Left forelimb (tissue), 1 donor: ENCODE measurements at regions not wholly inside any gene's neighbourhood (a gene's known extent, or its start where the extent isn't known, plus 50 kb on each side); places are given as distances from the start of the nearest gene placed in this dataset.
"Not testable (repeated sequence)": the region's sequence is repeated elsewhere in the genome, so short reads cannot be mapped to it uniquely, and the experiment has no call there.

ENCODE experiments used
- DNase-seq: peaks from one replicate; pipeline ENCODE4 v3.0.0-alpha.2; 2018; ENCODE audit warnings: low spot score

DNA sequence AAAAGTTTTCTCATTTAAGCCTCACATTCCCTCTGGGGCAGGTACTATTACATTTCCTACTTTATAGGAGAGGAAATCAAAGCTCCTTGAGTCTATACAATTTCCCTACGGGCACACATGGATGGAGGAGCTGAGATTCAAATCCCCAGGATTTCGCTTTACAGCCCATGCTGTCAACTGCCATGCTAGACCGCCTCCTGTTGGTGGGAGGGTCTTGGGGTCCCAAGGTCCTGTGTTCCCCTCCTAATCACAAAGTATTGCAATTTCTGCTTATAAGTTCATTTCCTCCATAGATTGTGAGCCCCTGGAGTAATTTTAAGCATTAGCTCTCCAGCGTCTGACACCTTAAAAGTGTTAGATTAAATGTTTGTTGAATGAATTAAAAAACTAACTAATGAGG lies 95.9 kb upstream of the SMARCA2 start:
- DNase-seq: no peak

DNA sequence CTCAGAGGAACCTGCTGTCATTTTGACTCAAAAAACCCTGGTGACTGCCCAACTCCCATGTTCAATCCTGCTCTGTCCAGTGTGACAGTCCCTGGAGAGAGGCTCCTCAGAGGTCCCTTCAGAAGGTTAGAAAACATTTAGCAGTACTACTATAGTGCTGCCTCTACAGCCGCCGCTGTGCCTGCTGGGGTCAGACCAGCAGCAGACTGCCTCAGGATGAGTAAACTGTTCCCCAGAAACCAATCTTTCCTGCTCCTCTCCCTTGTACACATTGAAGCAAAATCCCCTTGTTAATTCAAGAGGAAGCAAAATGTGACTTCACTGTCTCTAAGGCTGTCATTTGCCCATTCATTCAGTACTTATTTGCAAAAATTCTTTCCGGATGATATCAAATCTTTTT lies 94.8 kb upstream of the SMARCA2 start:
- DNase-seq: no peak

DNA sequence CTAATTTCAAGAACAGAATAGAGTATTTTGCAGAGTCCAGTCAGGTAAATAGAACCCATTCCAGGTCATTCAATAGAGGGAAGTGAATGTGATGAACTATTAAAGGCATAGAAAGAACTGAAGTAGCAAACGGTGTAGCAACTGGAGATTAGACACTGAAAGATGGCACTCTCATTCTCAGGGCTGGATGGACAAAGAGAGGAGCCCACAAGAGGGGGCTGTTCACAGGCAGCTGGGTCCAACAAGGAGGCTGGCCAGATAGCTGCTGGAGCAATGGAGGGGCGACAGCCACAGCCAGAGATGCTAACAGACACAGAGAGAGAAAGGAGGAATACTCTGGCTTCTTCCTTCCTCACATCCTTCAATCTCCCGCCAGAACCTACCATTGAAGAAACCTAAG lies 93.1 kb upstream of the SMARCA2 start:
- DNase-seq: no peak

DNA sequence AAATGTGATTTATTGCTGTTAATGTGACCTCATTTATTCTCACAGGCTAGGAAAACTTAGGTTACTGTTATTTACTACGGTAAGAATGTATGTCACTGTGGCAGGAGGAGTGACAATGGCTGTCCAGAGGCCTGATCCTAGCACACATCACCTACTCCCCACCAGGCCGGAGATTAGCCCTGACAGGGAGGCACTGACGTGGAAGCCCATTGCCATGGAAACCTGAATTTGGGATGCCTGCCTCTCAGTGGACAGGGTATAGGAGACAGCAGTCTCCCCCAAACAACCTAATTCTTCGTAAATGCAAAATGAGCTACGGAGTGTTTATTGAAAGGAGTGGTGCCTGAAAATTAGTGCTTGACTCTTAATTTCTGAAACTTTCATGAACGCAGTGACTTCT lies 87.6 kb upstream of the SMARCA2 start:
- no peak for DNase-seq

DNA sequence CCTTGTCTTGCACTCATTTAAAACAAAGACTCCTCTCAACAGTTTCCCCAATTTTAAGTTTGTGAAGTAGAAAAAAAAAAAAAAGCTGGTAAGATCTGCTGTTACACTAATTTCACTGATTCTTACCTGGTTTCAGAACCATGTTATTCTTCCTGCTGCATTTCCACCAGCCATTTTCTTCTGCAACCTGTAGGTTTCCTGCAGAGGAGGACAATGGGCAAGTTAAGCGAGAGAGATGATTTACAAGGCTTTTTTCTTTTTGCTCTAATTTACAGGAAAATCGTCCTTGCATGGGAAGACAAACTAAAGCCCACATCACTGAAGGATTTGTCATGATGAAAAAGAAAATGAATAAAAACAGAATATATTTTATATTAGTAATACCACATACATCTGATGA lies 86.0 kb upstream of the SMARCA2 start:
- no peak for DNase-seq

DNA sequence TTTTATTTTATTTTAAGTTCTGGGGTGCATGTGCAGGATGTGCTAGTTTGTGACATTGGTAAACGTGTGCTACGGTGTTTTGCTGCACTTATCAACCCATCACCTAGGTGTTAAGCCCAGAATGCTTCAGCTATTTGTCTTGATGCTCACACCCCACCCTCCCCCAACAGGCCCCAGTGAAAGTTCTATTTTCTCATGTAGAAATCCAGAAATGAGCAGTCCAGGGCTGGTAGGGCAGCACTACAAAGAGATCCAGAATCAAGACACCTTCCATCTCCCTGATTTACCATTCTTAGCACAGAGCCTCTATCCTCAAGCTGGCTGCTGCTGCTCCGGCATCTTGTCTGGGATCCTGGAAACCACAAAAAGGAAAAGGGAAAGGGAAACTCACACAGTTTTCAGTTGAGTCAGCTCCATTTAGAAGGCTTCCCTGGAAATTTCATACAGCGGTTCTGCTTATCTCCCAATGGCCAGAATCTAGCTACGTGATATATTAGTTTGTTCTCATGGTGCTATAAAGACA lies 85.4 kb upstream of the SMARCA2 start:
- DNase-seq: no peak

DNA sequence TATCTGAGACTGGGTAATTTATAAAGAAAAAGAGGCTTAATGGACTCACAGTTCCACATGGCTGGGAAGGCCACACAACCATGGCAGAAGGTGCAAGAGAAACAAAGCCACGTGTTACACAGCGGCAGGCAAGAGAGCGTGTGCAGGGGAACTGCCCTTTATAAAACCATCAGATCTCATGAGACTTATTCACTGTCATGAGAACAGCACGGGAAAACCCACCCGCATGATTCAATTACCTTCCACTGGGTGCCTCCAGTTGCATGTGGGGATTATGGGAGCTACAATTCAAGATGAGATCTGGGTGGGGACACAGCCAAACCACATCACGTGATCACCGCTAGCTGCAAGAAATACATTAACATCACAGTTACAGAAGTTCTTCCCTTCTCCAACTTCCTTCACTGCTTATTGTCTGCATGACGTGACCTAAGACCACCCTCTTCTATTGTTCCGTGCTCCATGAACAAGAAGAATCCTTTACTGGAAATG lies 84.9 kb upstream of the SMARCA2 start:
- DNase-seq: not testable (repeated sequence)

DNA sequence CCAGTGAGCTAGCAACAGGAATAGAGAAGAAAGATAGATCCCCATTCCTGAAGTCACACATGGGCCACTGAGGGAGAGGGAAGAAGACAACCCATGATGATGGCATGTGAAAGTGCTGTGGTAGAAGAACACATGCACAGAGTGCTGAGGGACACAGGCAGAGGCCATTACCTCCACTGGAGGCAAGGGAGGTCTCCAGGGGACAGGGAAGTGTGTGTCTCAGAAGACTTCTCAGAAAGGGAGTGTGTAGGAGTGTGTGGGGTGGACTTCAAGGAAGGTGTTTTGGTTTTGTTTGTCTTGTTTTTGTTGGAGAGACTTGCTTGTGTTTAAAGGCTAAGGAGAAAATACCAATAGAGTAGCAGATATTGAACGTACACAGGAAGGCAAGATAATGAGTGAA lies 77.0 kb upstream of the SMARCA2 start:
- no peak for DNase-seq

DNA sequence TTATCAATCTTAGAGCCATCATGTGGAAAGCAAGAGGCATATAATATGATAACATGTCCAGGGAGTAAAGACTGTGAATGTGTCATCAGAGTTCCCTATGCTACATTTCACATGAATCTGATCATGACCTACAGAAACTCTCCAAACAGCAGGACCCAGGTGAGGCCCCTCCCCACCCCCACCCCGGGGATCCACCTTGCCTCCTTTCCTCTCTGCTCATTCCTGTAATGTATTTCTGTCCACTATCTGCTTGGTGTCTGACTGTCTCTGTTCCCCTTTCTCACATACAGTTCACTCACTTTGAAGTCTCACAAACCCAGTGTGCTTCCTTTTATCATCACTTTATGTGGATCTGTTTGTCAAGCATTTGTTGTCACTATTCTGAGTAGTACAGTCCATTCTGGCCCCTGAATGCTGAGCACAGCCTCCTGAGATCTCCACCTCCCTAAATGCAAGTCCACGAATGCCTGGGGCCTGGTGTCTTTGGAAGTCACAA lies 76.4 kb upstream of the SMARCA2 start:
- DNase-seq: no peak

DNA sequence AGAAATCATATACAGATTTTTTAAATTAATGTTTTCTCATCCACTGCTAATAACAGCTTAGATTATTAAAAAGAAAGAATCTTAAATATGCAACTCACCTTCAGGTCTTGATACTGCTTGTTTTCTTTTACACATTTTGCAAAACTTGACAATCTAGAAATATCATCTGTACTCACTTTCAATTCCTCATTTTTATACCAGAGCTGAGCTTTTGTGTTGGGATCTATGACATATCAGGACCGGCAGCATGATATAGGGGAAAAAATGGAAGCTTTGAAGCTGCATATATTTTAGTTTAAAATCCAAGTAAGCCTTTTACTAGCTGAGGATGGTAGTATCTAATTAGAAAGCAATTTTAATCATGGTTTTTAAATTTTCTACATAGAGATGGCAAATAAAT lies 75.7 kb upstream of the SMARCA2 start:
- DNase-seq: no peak

DNA sequence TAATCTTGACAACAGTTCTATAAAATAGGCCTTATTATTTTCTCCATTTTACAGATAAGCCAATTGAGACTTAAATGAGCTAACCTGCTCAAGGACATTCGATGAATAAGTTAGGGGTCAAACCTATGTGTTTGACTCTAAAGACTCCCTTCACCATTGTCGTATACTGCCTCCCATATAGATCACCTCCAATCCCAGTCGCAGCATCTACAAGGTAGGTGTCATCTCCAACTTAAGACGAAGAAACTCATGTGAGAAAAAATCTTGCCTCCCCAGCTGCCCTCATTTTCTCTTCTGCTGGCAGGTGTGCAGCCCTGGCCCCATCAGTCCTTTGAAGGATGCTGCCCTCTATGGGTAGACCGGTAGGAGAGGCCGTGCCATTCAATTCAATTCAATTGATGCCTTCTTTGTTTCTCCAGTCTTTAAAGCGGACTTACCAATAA lies 75.2 kb upstream of the SMARCA2 start:
- no peak for DNase-seq

DNA sequence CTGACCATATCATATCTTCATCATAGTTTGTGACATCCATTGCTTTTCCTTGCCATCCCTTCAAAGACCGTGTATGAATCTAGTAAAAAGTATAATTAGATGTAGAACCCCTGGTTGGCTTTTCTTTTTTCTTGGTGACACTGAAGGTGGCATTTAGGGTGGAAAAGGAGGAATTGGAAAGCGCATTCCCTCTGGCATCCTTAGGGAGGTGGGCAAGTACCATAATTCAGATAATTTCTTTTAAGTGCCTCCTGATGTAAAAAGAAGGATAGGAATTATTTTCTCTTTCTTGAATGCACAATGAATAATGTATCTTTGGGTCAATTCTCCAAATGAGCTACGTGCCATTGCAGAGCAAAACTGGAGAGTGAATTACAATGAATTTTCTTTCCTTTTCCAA lies 73.2 kb upstream of the SMARCA2 start:
- no peak for DNase-seq

DNA sequence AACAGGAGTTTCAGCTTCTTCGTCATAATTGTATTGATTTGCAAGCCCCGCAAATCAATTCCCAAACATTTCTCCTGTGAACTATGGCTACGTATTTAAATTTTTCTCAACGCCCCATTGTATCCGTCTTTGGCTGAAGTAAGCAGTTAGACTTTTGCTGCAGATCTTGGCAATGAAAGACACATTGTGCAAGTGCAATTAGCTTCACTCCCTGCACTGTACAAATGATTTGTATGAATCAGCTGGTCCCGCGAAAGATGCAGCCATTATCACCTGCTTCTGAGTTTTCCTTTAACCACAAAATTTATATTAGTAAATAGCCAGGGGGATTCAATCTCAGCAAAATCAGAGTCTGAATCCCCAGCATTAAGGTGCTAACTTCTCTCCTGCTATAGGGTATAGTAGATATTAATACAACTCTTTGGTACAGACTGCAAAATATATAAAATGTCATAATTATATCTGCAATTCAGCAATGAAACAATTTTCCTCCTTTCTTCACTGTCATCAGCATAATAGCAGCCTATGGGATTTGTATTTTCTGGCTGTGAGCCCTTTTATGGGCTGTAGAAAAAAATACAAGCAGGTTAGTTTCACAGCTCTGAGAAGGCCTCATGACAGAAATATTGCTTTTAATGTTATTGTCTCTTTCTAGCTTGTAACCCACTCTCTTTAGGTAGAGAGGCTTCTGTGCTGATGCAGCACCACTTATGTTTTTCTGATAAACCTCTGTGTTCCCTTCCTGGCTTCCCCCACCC lies 68.4 kb upstream of the SMARCA2 start:
- no peak for DNase-seq

DNA sequence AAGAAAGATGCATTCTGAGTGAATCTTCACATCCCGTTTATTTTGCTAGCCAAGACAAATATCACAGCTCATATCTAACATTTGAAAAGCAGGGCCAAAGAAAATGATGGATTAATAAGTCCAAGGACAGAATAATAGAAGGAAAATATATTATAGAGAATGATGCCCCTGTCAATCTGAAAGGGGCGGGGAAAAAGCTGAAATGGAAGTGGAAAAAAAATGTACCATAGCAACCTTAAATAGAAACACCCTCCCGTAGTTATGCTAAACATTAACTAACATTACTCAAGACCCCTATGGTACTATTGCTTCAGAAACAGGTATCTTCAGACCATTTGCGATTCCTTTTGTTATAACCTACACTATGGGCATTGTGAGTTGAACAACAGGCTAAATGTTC lies 67.7 kb upstream of the SMARCA2 start:
- no peak for DNase-seq

DNA sequence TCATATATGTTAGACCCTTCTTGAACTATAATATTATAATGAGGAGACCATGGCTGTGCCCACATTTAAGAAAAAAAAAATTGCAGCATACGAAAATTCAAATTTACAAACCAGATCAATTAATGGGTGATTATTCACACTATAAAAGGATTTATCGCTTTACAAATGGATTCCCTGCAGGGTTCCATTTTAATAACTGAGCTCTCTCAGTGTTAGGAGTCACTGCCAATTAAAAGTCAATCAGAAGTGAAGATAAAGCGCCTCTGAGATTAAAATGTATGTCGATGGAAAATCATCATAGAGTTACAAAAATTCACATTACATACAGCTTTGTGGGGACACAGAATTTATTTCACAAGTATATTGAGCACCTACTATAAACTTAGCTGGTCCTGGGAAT lies 66.6 kb upstream of the SMARCA2 start:
- DNase-seq: no peak

DNA sequence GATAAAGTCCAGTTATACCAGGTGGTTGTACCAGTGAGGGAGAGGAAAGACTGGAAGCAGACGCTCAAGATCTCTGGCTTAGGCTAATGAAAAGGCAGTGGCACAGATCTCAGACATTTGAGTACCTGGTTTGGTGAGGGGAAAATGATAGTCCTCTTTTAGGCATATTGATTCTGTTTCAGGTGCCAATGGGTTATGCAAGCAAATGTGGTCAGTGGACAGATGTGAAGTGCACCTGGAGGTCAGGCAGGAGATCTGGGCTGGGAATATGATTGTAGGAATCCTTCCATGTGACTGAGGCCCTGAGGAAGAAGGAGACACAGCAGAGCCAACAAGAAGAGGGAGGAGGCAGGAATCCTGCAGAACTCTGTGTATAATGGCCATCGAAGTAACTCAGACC lies 63.7 kb upstream of the SMARCA2 start:
- DNase-seq: no peak

DNA sequence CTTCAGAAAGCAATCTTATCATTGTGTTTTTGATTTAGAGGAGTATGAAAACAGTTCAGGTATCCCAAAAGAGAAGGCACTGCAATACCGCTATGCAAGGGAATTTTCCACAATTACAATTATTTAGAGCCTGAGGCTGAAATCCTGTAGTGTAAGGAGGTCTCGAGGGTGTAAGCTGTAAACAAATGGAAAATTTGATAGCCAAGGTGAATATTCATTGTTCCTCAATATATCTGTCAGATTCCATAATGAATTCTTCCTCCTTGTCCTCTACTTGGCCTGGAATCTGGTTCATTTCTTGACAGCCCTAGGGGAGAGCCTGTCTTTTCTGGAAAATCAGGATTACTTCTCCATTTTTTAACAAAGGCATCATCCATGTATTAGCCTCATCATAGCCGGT lies 63.1 kb upstream of the SMARCA2 start:
- DNase-seq: no peak

DNA sequence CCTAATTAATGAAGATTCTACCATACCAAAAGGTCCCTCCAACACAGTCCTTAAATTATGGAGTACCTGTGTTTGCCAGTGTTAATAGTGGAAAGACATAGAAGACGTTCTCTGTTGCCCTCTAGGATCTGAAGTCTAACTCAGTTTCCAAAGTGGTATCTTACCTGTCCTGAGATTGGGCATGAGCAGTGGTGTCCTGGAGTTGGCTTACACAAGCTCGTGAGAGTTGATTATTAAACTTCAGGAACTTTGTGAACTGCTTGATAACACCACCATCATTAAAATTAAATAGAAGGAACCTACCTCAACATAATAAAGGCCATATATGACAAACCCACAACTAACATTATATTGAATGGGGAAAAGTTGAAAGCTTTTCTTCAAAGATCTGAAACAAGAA lies 60.9 kb upstream of the SMARCA2 start:
- DNase-seq: no peak

DNA sequence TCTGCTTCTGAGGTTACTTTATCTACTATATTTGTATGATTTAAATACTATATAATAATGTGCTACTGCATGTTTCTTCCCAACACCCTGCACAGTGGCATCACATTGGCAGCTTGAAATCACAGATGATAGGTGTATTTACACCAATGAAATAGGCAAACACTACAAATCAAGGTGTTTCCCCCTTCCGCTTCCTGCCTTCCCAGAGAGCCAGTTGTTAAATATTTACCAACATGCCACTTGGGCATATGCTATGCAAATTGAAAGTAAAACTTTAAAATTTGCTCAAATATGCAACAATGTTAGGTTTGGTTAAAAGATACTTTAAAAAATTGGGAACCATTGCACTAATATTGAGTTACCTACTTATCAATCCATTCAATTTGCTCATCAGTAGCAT lies 58.2 kb upstream of the SMARCA2 start:
- DNase-seq: no peak

DNA sequence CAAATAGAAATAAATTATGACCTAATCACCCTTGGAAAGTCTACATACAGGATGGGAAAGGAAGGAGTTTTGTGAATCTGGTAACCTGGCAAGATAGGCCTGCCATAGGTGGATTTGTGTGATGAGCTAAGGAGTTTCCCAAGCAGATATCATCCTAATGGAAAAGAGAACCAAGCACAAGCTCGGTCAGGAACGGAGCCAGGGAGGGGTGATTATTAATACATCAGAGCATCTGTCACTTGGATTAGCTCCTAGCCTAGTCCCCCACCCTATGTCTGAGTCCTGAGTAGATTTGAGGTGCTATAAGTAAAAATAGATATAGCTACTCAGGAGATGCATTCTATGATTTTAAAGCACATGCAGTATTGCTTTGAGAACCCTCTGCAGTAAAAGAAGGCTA lies 57.3 kb upstream of the SMARCA2 start:
- no peak for DNase-seq

DNA sequence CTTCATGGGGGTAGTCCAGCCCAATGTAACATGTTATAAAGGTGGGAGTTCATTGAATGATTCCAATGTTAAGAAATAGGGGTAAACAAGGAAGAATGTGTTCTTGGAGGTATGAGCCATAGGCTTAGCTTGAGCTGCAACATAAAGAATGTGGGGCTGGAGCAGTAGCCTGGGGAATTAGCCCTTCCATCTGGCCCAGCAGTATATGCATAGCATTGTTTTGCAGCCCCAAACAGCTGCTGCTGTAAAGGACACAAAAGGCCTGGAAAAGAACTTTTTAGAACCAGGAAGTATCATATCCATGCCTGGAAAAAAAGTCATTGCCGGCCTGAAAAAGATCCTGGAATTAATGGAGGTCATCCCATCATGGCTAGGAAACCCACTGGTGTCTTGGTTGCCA lies 55.8 kb upstream of the SMARCA2 start:
- no peak for DNase-seq

DNA sequence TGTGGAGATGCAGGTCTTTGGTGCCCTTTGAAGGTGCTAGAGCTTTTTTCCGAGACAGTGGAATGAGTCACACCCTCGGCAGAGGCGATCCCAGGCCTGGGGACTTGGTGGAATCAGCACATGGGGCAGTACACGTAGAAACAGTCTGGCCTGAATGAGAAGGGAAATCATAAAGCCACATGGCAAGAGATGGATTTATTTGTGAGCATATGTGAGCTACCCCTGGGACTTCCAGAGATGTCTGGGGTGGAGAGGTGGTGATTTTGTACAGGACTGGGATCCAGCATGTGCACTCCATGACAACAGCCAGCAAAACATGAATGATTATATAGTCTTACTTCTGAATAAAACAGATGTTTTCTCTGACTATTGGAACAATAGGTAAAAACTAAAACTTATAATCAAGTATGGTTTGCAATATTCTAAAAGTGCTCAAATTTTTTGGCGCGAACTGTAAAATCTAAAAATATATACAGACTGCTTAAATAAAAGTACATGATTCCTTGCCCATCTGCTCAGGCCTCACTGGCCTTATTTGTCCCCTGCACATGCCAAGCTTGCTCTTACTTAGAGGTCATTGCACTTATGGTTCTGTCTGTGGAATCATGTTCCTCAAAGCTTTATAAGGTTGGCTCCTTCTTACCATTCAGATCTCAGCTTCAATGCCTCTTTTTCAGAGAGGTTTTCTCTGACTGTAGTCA lies 54.7 kb upstream of the SMARCA2 start:
- DNase-seq: no peak

DNA sequence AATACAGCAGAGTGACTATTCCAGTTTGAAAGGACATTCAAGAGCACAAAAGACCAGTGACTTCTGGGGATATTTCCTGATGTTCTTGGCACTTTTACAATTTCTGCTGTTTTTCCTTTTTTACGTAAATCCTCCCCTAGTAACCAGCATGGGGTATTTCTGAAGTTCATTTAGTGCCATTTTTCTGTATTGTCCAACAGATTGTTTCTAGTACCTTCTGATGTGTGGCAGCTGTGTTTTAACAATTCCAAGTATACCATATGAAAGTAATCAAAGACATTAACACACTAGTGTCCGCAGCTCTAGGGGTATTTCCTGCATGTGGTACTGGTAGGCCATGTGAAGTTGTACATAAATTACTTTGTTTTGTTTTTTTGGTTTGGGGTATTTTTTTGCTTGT lies 53.0 kb upstream of the SMARCA2 start:
- no peak for DNase-seq
